Effector memory CD4-positive, alpha-beta T cell (primary cell): ENCODE measurements at regions not wholly inside any gene's neighbourhood (a gene's known extent, or its start where the extent isn't known, plus 50 kb on each side); places are given as distances from the start of the nearest gene placed in this dataset.
"Not testable (repeated sequence)": the region's sequence is repeated elsewhere in the genome, so short reads cannot be mapped to it uniquely, and the experiment has no call there.

Experiments
- DNase-seq, 3 donors: peaks; one replicate each; pipeline ENCODE4 v3.0.0-alpha.2; 2020
- H3K27ac ChIP-seq: 2 replicates; pipeline ENCODE4 v1.7.0; 2013; ENCODE audit warnings: mild to moderate bottlenecking, low read length, moderate library complexity; ENCODE audit not compliant: insufficient read depth, poor library complexity, severe bottlenecking
- H3K27me3 ChIP-seq: replicated peaks from 2 replicates; pipeline ENCODE4 v1.7.0; 2013; ENCODE audit warnings: mild to moderate bottlenecking, low read length; ENCODE audit not compliant: insufficient read depth, control insufficient read depth, poor library complexity, severe bottlenecking
- H3K36me3 ChIP-seq: 2 replicates; pipeline ENCODE4 v1.7.0; 2013; ENCODE audit warnings: mild to moderate bottlenecking, low read length, moderate library complexity; ENCODE audit not compliant: control insufficient read depth, insufficient read depth
- H3K4me1 ChIP-seq: 2 replicates; pipeline ENCODE4 v1.7.0; 2013; ENCODE audit warnings: low read length, mild to moderate bottlenecking; ENCODE audit not compliant: control insufficient read depth, insufficient read depth, poor library complexity, severe bottlenecking
- H3K4me3 ChIP-seq: 2 replicates; pipeline ENCODE4 v1.7.0; 2013; ENCODE audit warnings: low read length, low read depth, mild to moderate bottlenecking; ENCODE audit not compliant: insufficient read depth, poor library complexity, severe bottlenecking
- H3K9me3 ChIP-seq: 2 replicates; pipeline ENCODE4 v1.7.0; 2013; ENCODE audit warnings: mild to moderate bottlenecking, low read length, moderate library complexity; ENCODE audit not compliant: control insufficient read depth

- H3K9me3 ChIP-seq, result no peaks in the 10 kb centered on the region
- DNase-seq, result no peak
- H3K4me1 ChIP-seq, result no peaks in the 10 kb centered on the region
- H3K4me3 ChIP-seq, result no peak overlapping the region
- H3K36me3 ChIP-seq, result no peaks in the 10 kb centered on the region
- H3K27me3 ChIP-seq, result no peaks in the 10 kb centered on the region
- no peak overlapping the region for H3K27ac ChIP-seq
Measured at GRCh38 chr10:31197886-31198285, 121.1 kb upstream of the ZEB1 start.

GRCh38 chr10:31204090-31204489, 114.9 kb upstream of the ZEB1 start:
- Histone ChIP-seq H3K4me3 (no peak overlapping the region), H3K27me3 (no peaks in the 10 kb centered on the region), H3K36me3 (no peaks in the 10 kb centered on the region), H3K4me1 (no peaks in the 10 kb centered on the region), H3K27ac (no peak overlapping the region), H3K9me3 (no peaks in the 10 kb centered on the region)
- no peak for DNase-seq

GRCh38 chr10:31207636-31208035, 111.4 kb upstream of the ZEB1 start:
- Histone ChIP-seq H3K36me3 (no peaks in the 10 kb centered on the region), H3K27me3 (no peaks in the 10 kb centered on the region), H3K4me1 (no peaks in the 10 kb centered on the region), H3K4me3 (no peak overlapping the region), H3K27ac (no peak overlapping the region), H3K9me3 (no peaks in the 10 kb centered on the region)
- DNase-seq, result no peak

GRCh38 chr10:31209478-31209877, 109.5 kb upstream of the ZEB1 start:
- no peak overlapping the region for H3K4me3 ChIP-seq
- H3K27me3 ChIP-seq, result no peaks in the 10 kb centered on the region
- H3K27ac ChIP-seq, result no peak overlapping the region
- no peaks in the 10 kb centered on the region for H3K4me1 ChIP-seq
- DNase-seq, result no peak
- H3K36me3 ChIP-seq, result no peaks in the 10 kb centered on the region
- H3K9me3 ChIP-seq, result no peaks in the 10 kb centered on the region

- H3K27ac ChIP-seq, result no peak overlapping the region
- no peaks in the 10 kb centered on the region for H3K9me3 ChIP-seq
- H3K27me3 ChIP-seq, result no peaks in the 10 kb centered on the region
- DNase-seq, result no peak
- no peaks in the 10 kb centered on the region for H3K36me3 ChIP-seq
- no peak overlapping the region for H3K4me3 ChIP-seq
- H3K4me1 ChIP-seq, result no peaks in the 10 kb centered on the region
Measured at GRCh38 chr10:31210190-31210589, 108.8 kb upstream of the ZEB1 start.

GRCh38 chr10:31213959-31214358, 105.1 kb upstream of the ZEB1 start:
- no peak for DNase-seq
- Histone ChIP-seq H3K27me3 (no peaks in the 10 kb centered on the region), H3K4me1 (no peaks in the 10 kb centered on the region)

GRCh38 chr10:31215052-31215451, 104.0 kb upstream of the ZEB1 start:
- Histone ChIP-seq H3K9me3 (no peaks in the 10 kb centered on the region), H3K4me3 (no peak overlapping the region), H3K36me3 (no peaks in the 10 kb centered on the region), H3K27ac (no peak overlapping the region), H3K4me1 (no peaks in the 10 kb centered on the region), H3K27me3 (no peaks in the 10 kb centered on the region)
- no peak for DNase-seq

More at GRCh38 chr10:31213959-31214358, 105.1 kb upstream of the ZEB1 start:
- H3K27ac ChIP-seq, result no peak overlapping the region
- H3K4me3 ChIP-seq, result no peak overlapping the region
- H3K9me3 ChIP-seq, result no peaks in the 10 kb centered on the region
- H3K36me3 ChIP-seq, result no peaks in the 10 kb centered on the region

GRCh38 chr10:31219306-31219705, 99.7 kb upstream of the ZEB1 start:
- H3K27me3 ChIP-seq, result no peaks in the 10 kb centered on the region
- H3K27ac ChIP-seq, result no peak overlapping the region
- H3K9me3 ChIP-seq, result no peaks in the 10 kb centered on the region
- no peaks in the 10 kb centered on the region for H3K36me3 ChIP-seq
- no peak overlapping the region for H3K4me3 ChIP-seq
- DNase-seq, result no peak
- no peaks in the 10 kb centered on the region for H3K4me1 ChIP-seq

- H3K4me3 ChIP-seq, H3K36me3 ChIP-seq, H3K27me3 ChIP-seq, H3K9me3 ChIP-seq, DNase-seq, H3K4me1 ChIP-seq, H3K27ac ChIP-seq: not testable (repeated sequence)
Measured at GRCh38 chr10:31228780-31229179, 90.2 kb upstream of the ZEB1 start.

- DNase-seq, result no peak
- H3K27me3 ChIP-seq, result no peaks in the 10 kb centered on the region
- no peaks in the 10 kb centered on the region for H3K36me3 ChIP-seq
- H3K27ac ChIP-seq, result no peak overlapping the region
- no peak overlapping the region for H3K4me3 ChIP-seq
- H3K9me3 ChIP-seq, result no peaks in the 10 kb centered on the region
- H3K4me1 ChIP-seq, result no peaks in the 10 kb centered on the region
Measured at GRCh38 chr10:31239961-31240360, 79.1 kb upstream of the ZEB1 start.

- H3K9me3 ChIP-seq, result no peaks in the 10 kb centered on the region
- no peaks in the 10 kb centered on the region for H3K36me3 ChIP-seq
- no peaks in the 10 kb centered on the region for H3K27me3 ChIP-seq
- no peak overlapping the region for H3K4me3 ChIP-seq
- no peak for DNase-seq
- no peak overlapping the region for H3K27ac ChIP-seq
- no peaks in the 10 kb centered on the region for H3K4me1 ChIP-seq
Measured at GRCh38 chr10:31242902-31243301, 76.1 kb upstream of the ZEB1 start.
